ENCODE measurements at regions not wholly inside any gene's neighbourhood (a gene's known extent, or its start where the extent isn't known, plus 50 kb on each side); places are given as distances from the start of the nearest gene placed in this dataset.

- TF ChIP-seq GATA1 (IDR thresholded peaks at IDR 0.05; ENCODE audit: low read depth, low read length) (no peak), POLR2A (IDR thresholded peaks at IDR 0.05; ENCODE audit: low read length) (no peak)
Observed at GRCh38 chr21:40985370-40985769, 138.4 kb upstream of the DSCAM start.

Measured in erythroblast (primary cell).